ENCODE measurements at regions not wholly inside any gene's neighbourhood (a gene's known extent, or its start where the extent isn't known, plus 50 kb on each side); places are given as distances from the start of the nearest gene placed in this dataset.

- intact Hi-C loops (cut with DNase I) = no loop called here
- H3K27me3 ChIP-seq (ENCODE audit: control insufficient read depth, insufficient read depth, low read length) = no peaks in the 10 kb centered on the region
- FAIRE-seq (no peak), DNase-seq (no peak)
- H3K27ac ChIP-seq (ENCODE audit: low read depth in 2 of 2, low read length in 2 of 2) = no peak overlapping the region
- no peaks in the 10 kb centered on the region for H3K36me3 ChIP-seq (ENCODE audit: control insufficient read depth in 2 of 3, insufficient read depth in 3 of 3, low read length in 3 of 3)
- H3K9me3 ChIP-seq (ENCODE audit: control insufficient read depth in 2 of 3, insufficient read depth in 1 of 3, low read length in 3 of 3) = no peaks in the 10 kb centered on the region
- TF ChIP-seq CTCF (IDR thresholded peaks at IDR 0.05; ENCODE audit: borderline replicate concordance, extremely low read depth, insufficient read depth) = no peak
- no peak overlapping the region for H3K9ac ChIP-seq (ENCODE audit: low read length in 3 of 3)
- H3K4me3 ChIP-seq (ENCODE audit: low read length in 3 of 3) = no peak overlapping the region
- H3K4me1 ChIP-seq (ENCODE audit: control insufficient read depth in 2 of 3, insufficient read depth in 2 of 3, low read depth in 1 of 3, low read length in 3 of 3) = no peaks in the 10 kb centered on the region
Measured at GRCh38 chr4:114082348-114082747, 102.9 kb upstream of the ARSJ start.

- no peak overlapping the region for H3K27ac ChIP-seq (ENCODE audit: low read depth in 2 of 2, low read length in 2 of 2)
- intact Hi-C loops (cut with DNase I) = no loop called here
- TF ChIP-seq CTCF (IDR thresholded peaks at IDR 0.05; ENCODE audit: borderline replicate concordance, extremely low read depth, insufficient read depth) = no peak
- H3K36me3 ChIP-seq (ENCODE audit: control insufficient read depth in 2 of 3, insufficient read depth in 3 of 3, low read length in 3 of 3) = no peaks in the 10 kb centered on the region
- H3K4me3 ChIP-seq (ENCODE audit: low read length in 3 of 3) = no peak overlapping the region
- DNase-seq (no peak), FAIRE-seq (no peak)
- H3K9me3 ChIP-seq (ENCODE audit: control insufficient read depth in 2 of 3, insufficient read depth in 1 of 3, low read length in 3 of 3) = no peaks in the 10 kb centered on the region
- H3K4me1 ChIP-seq (ENCODE audit: control insufficient read depth in 2 of 3, insufficient read depth in 2 of 3, low read depth in 1 of 3, low read length in 3 of 3) = no peaks in the 10 kb centered on the region
- no peak overlapping the region for H3K9ac ChIP-seq (ENCODE audit: low read length in 3 of 3)
- no peaks in the 10 kb centered on the region for H3K27me3 ChIP-seq (ENCODE audit: control insufficient read depth, insufficient read depth, low read length)
Measured at GRCh38 chr4:114085611-114086345, 106.3 kb upstream of the ARSJ start.

- H3K36me3 ChIP-seq (ENCODE audit: control insufficient read depth in 2 of 3, insufficient read depth in 3 of 3, low read length in 3 of 3) = no peaks in the 10 kb centered on the region
- H3K9ac ChIP-seq (ENCODE audit: low read length in 3 of 3) = no peak overlapping the region
- FAIRE-seq (no peak), DNase-seq (peak in 1 of 5 donors; percentile 29)
- H3K27me3 ChIP-seq (ENCODE audit: control insufficient read depth, insufficient read depth, low read length) = no peaks in the 10 kb centered on the region
- no peak for TF ChIP-seq CTCF (IDR thresholded peaks at IDR 0.05; ENCODE audit: borderline replicate concordance, extremely low read depth, insufficient read depth)
- intact Hi-C loops (cut with DNase I) = no loop called here
- no peak overlapping the region for H3K27ac ChIP-seq (ENCODE audit: low read depth in 2 of 2, low read length in 2 of 2)
- H3K4me3 ChIP-seq (ENCODE audit: low read length in 3 of 3) = no peak overlapping the region
- no peaks in the 10 kb centered on the region for H3K4me1 ChIP-seq (ENCODE audit: control insufficient read depth in 2 of 3, insufficient read depth in 2 of 3, low read depth in 1 of 3, low read length in 3 of 3)
- H3K9me3 ChIP-seq (ENCODE audit: control insufficient read depth in 2 of 3, insufficient read depth in 1 of 3, low read length in 3 of 3) = no peaks in the 10 kb centered on the region
Measured at GRCh38 chr4:114087596-114088230, 108.3 kb upstream of the ARSJ start.
